Neural cell (in vitro differentiated cells): ENCODE measurements at regions not wholly inside any gene's neighbourhood (a gene's known extent, or its start where the extent isn't known, plus 50 kb on each side); places are given as distances from the start of the nearest gene placed in this dataset.

ENCODE experiments used
- H2AFZ ChIP-seq: fragments of 200-600, 300-800 bp; sonication (generic), shearing (Covaris generic); 2 replicates; pipeline ENCODE4 v1.6.0; 2014; ENCODE audit warnings: low read depth, mild to moderate bottlenecking, antibody characterized with exemption, low read length, moderate library complexity
- H3F3A ChIP-seq: fragments of 200-600 bp; shearing (Covaris generic); 2 replicates; pipeline ENCODE4 v1.6.1; 2016; ENCODE audit warnings: mild to moderate bottlenecking, moderate library complexity, mixed read lengths, antibody characterized with exemption, low read length; ENCODE audit not compliant: insufficient read depth, poor library complexity, severe bottlenecking
- H3K27ac ChIP-seq: fragments of 200-600, 300-800 bp; sonication (generic), shearing (Covaris generic); 2 replicates; pipeline ENCODE4 v1.5.1; 2014; ENCODE audit warnings: mild to moderate bottlenecking, low read length, moderate library complexity
- H3K27me3 ChIP-seq: fragments of 300-800, 200-600 bp; sonication (generic), shearing (Covaris generic); 2 replicates; pipeline ENCODE4 v1.6.0; 2014; ENCODE audit warnings: mild to moderate bottlenecking, low read depth, low read length, moderate library complexity; ENCODE audit not compliant: insufficient read depth
- H3K36me3 ChIP-seq: fragments of 300-800, 200-600 bp; sonication (generic), shearing (Covaris generic); 2 replicates; pipeline ENCODE4 v1.5.1; 2014; ENCODE audit warnings: mild to moderate bottlenecking, antibody characterized with exemption, low read length, moderate library complexity; ENCODE audit not compliant: insufficient read depth
- H3K4me2 ChIP-seq: fragments of 300-800, 200-600 bp; sonication (generic), shearing (Covaris generic); 2 replicates; pipeline ENCODE4 v1.6.0; 2014; ENCODE audit warnings: mild to moderate bottlenecking, low read length
- H3K4me3 ChIP-seq: fragments of 300-800, 200-600 bp; sonication (generic), shearing (Covaris generic); 2 replicates; pipeline ENCODE4 v1.5.1; 2014; ENCODE audit warnings: mild to moderate bottlenecking, low read length, moderate library complexity
- H3K79me2 ChIP-seq: fragments of 200-600 bp; shearing (Covaris generic); replicated peaks from 2 replicates; pipeline ENCODE4 v1.6.0; 2014; ENCODE audit warnings: mild to moderate bottlenecking, low read length, moderate library complexity; ENCODE audit not compliant: insufficient read depth
- H3K9ac ChIP-seq: fragments of 300-800, 200-600 bp; sonication (generic), shearing (Covaris generic); 2 replicates; pipeline ENCODE4 v1.6.1; 2016; ENCODE audit warnings: mild to moderate bottlenecking, low read length, mixed read lengths
- H3K9me2 ChIP-seq: fragments of 200-600 bp; shearing (Covaris generic); 2 replicates; pipeline ENCODE4 v1.6.1; 2016; ENCODE audit warnings: mild to moderate bottlenecking, low read length, mixed read lengths; ENCODE audit not compliant: insufficient read depth
- H3K9me3 ChIP-seq: fragments of 200-600, 300-800 bp; sonication (generic), shearing (Covaris generic); 2 replicates; pipeline ENCODE4 v1.6.1; 2016; ENCODE audit warnings: mild to moderate bottlenecking, mixed run types, low read length, moderate library complexity, mixed read lengths
- H4K20me1 ChIP-seq: fragments of 200-600 bp; shearing (Covaris generic); 2 replicates; pipeline ENCODE4 v1.6.1; 2016; ENCODE audit warnings: mild to moderate bottlenecking, mixed run types; ENCODE audit not compliant: insufficient read depth
- EP300 ChIP-seq: fragments of 450-650 bp; conservative IDR thresholded peaks from 2 replicates; pipeline ENCODE4 v1.6.1; 2014; ENCODE audit warnings: antibody characterized with exemption, mild to moderate bottlenecking, moderate library complexity; ENCODE audit not compliant: poor library complexity, severe bottlenecking
- EZH2 ChIP-seq: fragments of 200-600, 300-800 bp; shearing (Covaris generic), sonication (generic); IDR thresholded peaks from 2 replicates; pipeline ENCODE4 v1.6.1; 2014; ENCODE audit warnings: antibody characterized with exemption, low read length, borderline replicate concordance, mild to moderate bottlenecking; ENCODE audit not compliant: insufficient read depth, poor library complexity, severe bottlenecking
- MXI1 ChIP-seq: fragments of 450-650 bp; conservative IDR thresholded peaks from 2 replicates; pipeline ENCODE4 v1.6.1; 2014; ENCODE audit warnings: antibody characterized with exemption, mild to moderate bottlenecking; ENCODE audit not compliant: poor library complexity, severe bottlenecking
- POLR2AphosphoS5 ChIP-seq: IDR thresholded peaks from 2 replicates; pipeline ENCODE4 v1.6.1; 2012
- RAD21 ChIP-seq: fragments of 450-650 bp; conservative IDR thresholded peaks from 2 replicates; pipeline ENCODE4 v1.6.1; 2014; ENCODE audit warnings: antibody characterized with exemption, mild to moderate bottlenecking, moderate library complexity
- SMC3 ChIP-seq: fragments of 450-650 bp; conservative IDR thresholded peaks from 2 replicates; pipeline ENCODE4 v1.6.1; 2014; ENCODE audit warnings: antibody characterized with exemption, mild to moderate bottlenecking, moderate library complexity; ENCODE audit not compliant: poor library complexity
- TAF1 ChIP-seq: IDR thresholded peaks from 2 replicates; pipeline ENCODE4 v1.6.1; 2012; ENCODE audit warnings: low read depth
- TF ChIP-seq, protein P1 (sequence below): IDR thresholded peaks from 2 replicates; pipeline ENCODE4 v1.6.1; 2012; ENCODE audit warnings: borderline replicate concordance
- TF ChIP-seq, protein P2 (sequence below): fragments of 450-650 bp; IDR thresholded peaks from 2 replicates; pipeline ENCODE4 v1.5.1; 2014; ENCODE audit warnings: antibody characterized with exemption, mild to moderate bottlenecking, moderate library complexity; ENCODE audit not compliant: poor library complexity, severe bottlenecking

DNA sequence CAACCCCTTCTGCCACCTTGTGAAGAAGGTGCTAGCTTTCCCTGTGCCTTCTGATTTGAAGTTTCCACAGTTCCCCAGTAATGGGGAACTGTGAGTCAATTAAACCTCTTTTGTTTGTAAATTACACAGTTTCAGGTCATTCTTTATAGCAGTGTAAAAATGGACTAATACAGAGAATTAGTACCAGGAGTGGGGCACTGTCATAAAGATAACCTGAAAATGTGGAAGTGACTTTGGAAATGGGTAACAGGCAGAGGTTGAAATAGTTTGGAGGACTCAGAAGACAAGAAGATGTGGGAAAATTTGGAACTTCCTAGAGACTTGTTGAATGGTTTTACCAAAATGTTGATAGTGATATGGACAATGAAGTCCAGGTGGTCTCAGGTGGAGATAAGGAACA lies 131.0 kb upstream of the HAND2 start:
- Histone ChIP-seq H4K20me1 (no peaks in the 10 kb centered on the region), H2AFZ (no peak overlapping the region), H3F3A (no peaks in the 10 kb centered on the region), H3K9ac (no peak overlapping the region), H3K4me2 (no peak overlapping the region), H3K36me3 (no peaks in the 10 kb centered on the region), H3K27ac (no peak overlapping the region), H3K4me3 (no peak overlapping the region), H3K9me2 (no peaks in the 10 kb centered on the region), H3K9me3 (no peaks in the 10 kb centered on the region), H3K27me3 (no peaks in the 10 kb centered on the region), H3K79me2 (no peaks in the 10 kb centered on the region)
- TF ChIP-seq EZH2 (no peak), RAD21 (no peak), MXI1 (no peak), EP300 (no peak), TAF1 (no peak), SMC3 (no peak), POLR2AphosphoS5 (no peak)
- TF ChIP-seq, protein P1, sequence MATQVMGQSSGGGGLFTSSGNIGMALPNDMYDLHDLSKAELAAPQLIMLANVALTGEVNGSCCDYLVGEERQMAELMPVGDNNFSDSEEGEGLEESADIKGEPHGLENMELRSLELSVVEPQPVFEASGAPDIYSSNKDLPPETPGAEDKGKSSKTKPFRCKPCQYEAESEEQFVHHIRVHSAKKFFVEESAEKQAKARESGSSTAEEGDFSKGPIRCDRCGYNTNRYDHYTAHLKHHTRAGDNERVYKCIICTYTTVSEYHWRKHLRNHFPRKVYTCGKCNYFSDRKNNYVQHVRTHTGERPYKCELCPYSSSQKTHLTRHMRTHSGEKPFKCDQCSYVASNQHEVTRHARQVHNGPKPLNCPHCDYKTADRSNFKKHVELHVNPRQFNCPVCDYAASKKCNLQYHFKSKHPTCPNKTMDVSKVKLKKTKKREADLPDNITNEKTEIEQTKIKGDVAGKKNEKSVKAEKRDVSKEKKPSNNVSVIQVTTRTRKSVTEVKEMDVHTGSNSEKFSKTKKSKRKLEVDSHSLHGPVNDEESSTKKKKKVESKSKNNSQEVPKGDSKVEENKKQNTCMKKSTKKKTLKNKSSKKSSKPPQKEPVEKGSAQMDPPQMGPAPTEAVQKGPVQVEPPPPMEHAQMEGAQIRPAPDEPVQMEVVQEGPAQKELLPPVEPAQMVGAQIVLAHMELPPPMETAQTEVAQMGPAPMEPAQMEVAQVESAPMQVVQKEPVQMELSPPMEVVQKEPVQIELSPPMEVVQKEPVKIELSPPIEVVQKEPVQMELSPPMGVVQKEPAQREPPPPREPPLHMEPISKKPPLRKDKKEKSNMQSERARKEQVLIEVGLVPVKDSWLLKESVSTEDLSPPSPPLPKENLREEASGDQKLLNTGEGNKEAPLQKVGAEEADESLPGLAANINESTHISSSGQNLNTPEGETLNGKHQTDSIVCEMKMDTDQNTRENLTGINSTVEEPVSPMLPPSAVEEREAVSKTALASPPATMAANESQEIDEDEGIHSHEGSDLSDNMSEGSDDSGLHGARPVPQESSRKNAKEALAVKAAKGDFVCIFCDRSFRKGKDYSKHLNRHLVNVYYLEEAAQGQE: no peak
- TF ChIP-seq, protein P2, sequence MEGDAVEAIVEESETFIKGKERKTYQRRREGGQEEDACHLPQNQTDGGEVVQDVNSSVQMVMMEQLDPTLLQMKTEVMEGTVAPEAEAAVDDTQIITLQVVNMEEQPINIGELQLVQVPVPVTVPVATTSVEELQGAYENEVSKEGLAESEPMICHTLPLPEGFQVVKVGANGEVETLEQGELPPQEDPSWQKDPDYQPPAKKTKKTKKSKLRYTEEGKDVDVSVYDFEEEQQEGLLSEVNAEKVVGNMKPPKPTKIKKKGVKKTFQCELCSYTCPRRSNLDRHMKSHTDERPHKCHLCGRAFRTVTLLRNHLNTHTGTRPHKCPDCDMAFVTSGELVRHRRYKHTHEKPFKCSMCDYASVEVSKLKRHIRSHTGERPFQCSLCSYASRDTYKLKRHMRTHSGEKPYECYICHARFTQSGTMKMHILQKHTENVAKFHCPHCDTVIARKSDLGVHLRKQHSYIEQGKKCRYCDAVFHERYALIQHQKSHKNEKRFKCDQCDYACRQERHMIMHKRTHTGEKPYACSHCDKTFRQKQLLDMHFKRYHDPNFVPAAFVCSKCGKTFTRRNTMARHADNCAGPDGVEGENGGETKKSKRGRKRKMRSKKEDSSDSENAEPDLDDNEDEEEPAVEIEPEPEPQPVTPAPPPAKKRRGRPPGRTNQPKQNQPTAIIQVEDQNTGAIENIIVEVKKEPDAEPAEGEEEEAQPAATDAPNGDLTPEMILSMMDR: no peak

DNA sequence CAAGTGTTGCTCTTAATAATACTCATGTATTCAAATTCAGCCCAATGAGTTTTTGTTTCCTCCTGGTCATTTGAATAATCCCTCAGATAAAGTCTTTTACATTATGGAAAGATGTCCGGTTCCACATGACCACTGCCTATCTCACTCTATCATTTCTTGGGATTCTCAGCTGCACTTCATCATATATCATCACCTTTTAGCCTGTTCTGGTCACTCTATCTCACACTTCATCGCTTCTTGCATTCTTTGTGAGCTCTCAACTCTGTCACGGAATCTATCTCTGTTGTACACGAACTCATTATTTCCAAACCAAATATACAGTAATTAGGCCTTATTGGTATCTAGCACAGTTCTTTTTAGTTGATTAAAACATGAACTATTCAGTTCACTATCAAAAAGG lies 126.9 kb upstream of the HAND2 start:
- H3K9me2 ChIP-seq: no peaks in the 10 kb centered on the region
- TF ChIP-seq MXI1 (no peak), EP300 (no peak), SMC3 (no peak), POLR2AphosphoS5 (no peak), TAF1 (no peak), RAD21 (no peak)
- TF ChIP-seq, protein P2: no peak
- TF ChIP-seq, protein P1: no peak
- H3K27ac ChIP-seq: no peak overlapping the region
- H3F3A ChIP-seq: no peaks in the 10 kb centered on the region
- H3K36me3 ChIP-seq: no peaks in the 10 kb centered on the region
- no peak overlapping the region for H3K4me3 ChIP-seq
- no peaks in the 10 kb centered on the region for H3K79me2 ChIP-seq
- no peak overlapping the region for H3K4me2 ChIP-seq
- H2AFZ ChIP-seq: no peak overlapping the region
- no peaks in the 10 kb centered on the region for H3K27me3 ChIP-seq
- no peaks in the 10 kb centered on the region for H3K9me3 ChIP-seq
- H4K20me1 ChIP-seq: no peaks in the 10 kb centered on the region
- no peak overlapping the region for H3K9ac ChIP-seq
